Adrenal gland (tissue), 9 donors: ENCODE measurements at regions not wholly inside any gene's neighbourhood (a gene's known extent, or its start where the extent isn't known, plus 50 kb on each side); places are given as distances from the start of the nearest gene placed in this dataset.

Experiments
- DNase-seq, 7 donors: peaks; one replicate each; pipeline ENCODE4 v3.0.0-alpha.2; 2019 to 2020
- H3K27ac ChIP-seq, 5 donors: fragments of 200-600 bp; sonication (generic) in 4 of 5; 1 replicate in 3 of 5; 2 replicates in 2 of 5; pipeline versions ENCODE4 v1.5.1 to v1.8.0; 2016 to 2020; ENCODE audit warnings: mild to moderate bottlenecking in 1 of 5
- H3K27me3 ChIP-seq: fragments of 200-600 bp; 2 replicates; pipeline ENCODE4 v1.8.0; 2021
- H3K36me3 ChIP-seq, 2 donors: fragments of 200-600 bp; replicated peaks in 1 of 2; 1 replicate in 1 of 2; 2 replicates in 1 of 2; pipeline versions ENCODE4 v1.5.1 to v1.8.0; 2018 to 2022
- H3K4me1 ChIP-seq, 2 donors: fragments of 200-600 bp; replicated peaks in 1 of 2; 1 replicate in 1 of 2; 2 replicates in 1 of 2; pipeline versions ENCODE4 v1.5.1 to v1.8.0; 2018 to 2021
- H3K4me3 ChIP-seq, 4 donors: fragments of 200-600 bp; sonication (generic) in 3 of 4; one replicate each; pipeline ENCODE4 v1.5.1; 2016 to 2018
- H3K9me3 ChIP-seq, 3 donors: fragments of 200-600 bp; sonication (generic) in 1 of 3; replicated peaks in 1 of 3; 1 replicate in 2 of 3; 2 replicates in 1 of 3; pipeline versions ENCODE4 v1.5.1 to v1.8.0; 2016 to 2021
- CTCF ChIP-seq, 6 experiments: fragments of 450-650 bp in 4 of 6; fragments of 200-600 bp in 2 of 6; sonication (generic) in 1 of 6; IDR thresholded peaks; 1 replicate in 5 of 6; 2 replicates in 1 of 6; pipeline versions ENCODE4 v1.5.1 to v1.8.0; 2016 to 2021; ENCODE audit warnings: antibody characterized with exemption in 6 of 6, mild to moderate bottlenecking in 2 of 6, moderate library complexity in 1 of 6
- POLR2A ChIP-seq, 2 donors: fragments of 450-650 bp; IDR thresholded peaks; one replicate each; pipeline ENCODE4 v1.6.1; 2017; ENCODE audit warnings: antibody characterized with exemption in 2 of 2, mild to moderate bottlenecking in 2 of 2, moderate library complexity in 1 of 2
- WGBS, 4 donors: extraction: QIAGEN DNeasy Blood & Tissue Kit in 2 of 4; methylation state at CpG; one replicate each; pipeline versions ENCODE4 v1.1.5 to v1.1.7; 2013 to 2017; 5-methylcytosine and 5-hydroxymethylcytosine counted together
- intact Hi-C, 2 donors: fragments of 100-400 bp; cut with DNase I; formaldehyde crosslinking; loops; one replicate each; pipeline versions ENCODE4 v1.14.1 to v1.15.0; 2022 to 2023
- donor health status: healthy with polysubstance abuse.
- donor health status: Bipolar disorder and iron deficiency.
- donor health status: DM: yes; HTN: yes; CAD: no.
- donor health status: DM: no; HTN: no; CAD: no.
- donor health status: DM: no; HTN: no; CAD: no.

GRCh38 chr16:62926121-62926801 is 890.0 kb upstream of the CDH8 start:
- Histone ChIP-seq H3K4me3 (no peak overlapping the region), H3K4me1 (no peaks in the 10 kb centered on the region), H3K27me3 (no peaks in the 10 kb centered on the region), H3K36me3 (no peaks in the 10 kb centered on the region), H3K27ac (no peak overlapping the region), H3K9me3 (no peaks in the 10 kb centered on the region)
- TF ChIP-seq POLR2A (IDR thresholded peaks at IDR 0.05), result no peak
- no peak for TF ChIP-seq CTCF (IDR thresholded peaks at IDR 0.05)
- no peak for DNase-seq
- intact Hi-C loops, result no loop called here
- 69 to 80% (median 74%) methylated on average over 5 of the region's 5 CpGs for WGBS, 4 donors

DNA sequence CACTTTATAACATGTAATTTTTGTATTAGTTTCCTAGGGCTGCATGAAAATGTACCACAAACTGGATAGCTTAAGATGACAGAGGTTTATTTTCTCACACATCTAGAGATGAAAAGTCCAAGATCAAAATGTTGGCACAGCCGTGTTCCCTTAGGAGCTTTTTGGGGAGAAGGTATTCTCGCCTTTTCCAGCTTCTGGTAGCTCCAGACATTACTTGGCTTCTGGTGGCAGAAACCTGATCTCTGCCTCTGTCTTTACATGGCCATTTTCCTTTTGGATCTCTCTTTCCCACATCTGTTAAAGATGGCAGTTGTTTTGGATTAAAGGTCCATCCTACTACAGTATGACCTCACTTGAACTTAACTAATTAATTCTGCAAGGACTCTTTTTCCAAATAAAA is 885.7 kb upstream of the CDH8 start:
- intact Hi-C loops, result no loop called here
- Histone ChIP-seq H3K36me3 (no peaks in the 10 kb centered on the region), H3K4me1 (no peaks in the 10 kb centered on the region), H3K27me3 (no peaks in the 10 kb centered on the region), H3K27ac (no peak overlapping the region), H3K4me3 (no peak overlapping the region), H3K9me3 (no peaks in the 10 kb centered on the region)
- no peak for DNase-seq
- no peak for TF ChIP-seq CTCF (IDR thresholded peaks at IDR 0.05)
- TF ChIP-seq POLR2A (IDR thresholded peaks at IDR 0.05), result no peak
- WGBS, 4 donors, result 68 to 84% (median 76%) methylated on average over 2 of the region's 2 CpGs

DNA sequence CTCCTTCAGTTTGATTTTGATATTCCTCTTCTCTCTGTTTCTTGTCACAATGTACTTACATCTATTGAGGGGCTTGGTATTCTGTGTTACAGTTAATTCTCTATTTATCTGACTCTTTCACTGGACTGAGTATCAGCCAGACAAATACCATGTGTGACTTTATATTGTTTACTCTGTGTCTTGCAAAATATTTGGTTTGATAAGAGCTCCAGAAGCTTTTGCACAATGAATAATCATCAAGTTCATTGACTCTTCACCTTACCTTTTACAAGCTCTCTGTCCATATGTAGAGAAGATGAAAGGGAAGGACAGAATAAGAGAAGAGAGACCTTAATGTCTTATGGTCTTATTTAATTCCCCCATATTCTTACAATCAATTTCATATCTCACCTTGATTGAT is 877.7 kb upstream of the CDH8 start:
- Histone ChIP-seq H3K4me3 (no peak overlapping the region), H3K36me3 (no peaks in the 10 kb centered on the region), H3K27me3 (no peaks in the 10 kb centered on the region), H3K9me3 (no peaks in the 10 kb centered on the region), H3K4me1 (no peaks in the 10 kb centered on the region), H3K27ac (no peak overlapping the region)
- no peak for TF ChIP-seq POLR2A (IDR thresholded peaks at IDR 0.05)
- no peak for TF ChIP-seq CTCF (IDR thresholded peaks at IDR 0.05)
- intact Hi-C loops, result no loop called here
- DNase-seq, result no peak

DNA sequence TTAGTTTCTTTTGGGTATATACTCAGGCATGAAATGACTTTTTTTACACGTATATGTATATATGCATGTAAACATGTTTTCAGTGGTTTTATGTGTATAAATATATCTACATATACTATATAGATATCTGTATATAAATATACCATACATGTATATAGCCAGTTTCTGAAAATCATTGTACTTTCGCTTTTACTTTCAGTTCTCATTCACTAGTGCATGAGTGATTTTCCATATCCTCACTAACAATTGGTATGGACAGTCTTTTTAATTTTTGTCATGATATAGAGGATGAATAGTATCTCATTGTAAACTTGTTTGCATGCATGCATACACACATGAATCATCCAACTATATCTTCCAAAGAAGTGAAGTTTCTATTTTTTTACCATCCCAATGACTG is 877.1 kb upstream of the CDH8 start:
- no peak overlapping the region for H3K27ac ChIP-seq
- no peak for TF ChIP-seq POLR2A (IDR thresholded peaks at IDR 0.05)
- TF ChIP-seq CTCF (IDR thresholded peaks at IDR 0.05), result no peak
- H3K36me3 ChIP-seq, result no peaks in the 10 kb centered on the region
- no peaks in the 10 kb centered on the region for H3K4me1 ChIP-seq
- H3K4me3 ChIP-seq, result no peak overlapping the region
- H3K9me3 ChIP-seq, result no peaks in the 10 kb centered on the region
- no peaks in the 10 kb centered on the region for H3K27me3 ChIP-seq
- DNase-seq, result no peak
- 85 to 95% (median 91%) methylated on average over 2 of the region's 2 CpGs for WGBS, 4 donors
- intact Hi-C loops, result no loop called here
